ENCODE measurements at regions not wholly inside any gene's neighbourhood (a gene's known extent, or its start where the extent isn't known, plus 50 kb on each side); places are given as distances from the start of the nearest gene placed in this dataset.
A peak's percentile ranks its signal among the peaks of the same experiment; 100 is the strongest.

GRCh38 chr6:125597411-125598253, 151.8 kb upstream of the HEY2 start:
- in situ Hi-C loops (cut with MboI; ENCODE audit: low pct_ligation_motif_present in 1 of 4, low pct_unique_long_range_greater_than_20kb in 1 of 4, low sequenced_read_pairs in 3 of 4): no loop called here
- WGBS, 2 donors (ENCODE audit: low coverage in 1 of 2): 51 to 66% methylated on average over 4 to 7 of the region's 7 CpGs
- peak; percentile 48 for DNase-seq

GRCh38 chr6:125598422-125598821, 151.0 kb upstream of the HEY2 start:
- no peaks in the 10 kb centered on the region for H3K9me3 ChIP-seq
- no peaks in the 10 kb centered on the region for H3K27me3 ChIP-seq
- intact Hi-C loops (cut with DNase I; ENCODE audit: low total_unique reads): no loop called here
- H3K36me3 ChIP-seq: no peaks in the 10 kb centered on the region
- in situ Hi-C loops (cut with MboI; ENCODE audit: low pct_ligation_motif_present in 1 of 4, low pct_unique_long_range_greater_than_20kb in 1 of 4, low sequenced_read_pairs in 3 of 4): no loop called here
- no peak overlapping the region for H3K4me3 ChIP-seq
- no peak overlapping the region for H3K27ac ChIP-seq
- peak; percentile 27 for DNase-seq
- H3K4me1 ChIP-seq: no peaks in the 10 kb centered on the region
- WGBS, 2 donors (ENCODE audit: low coverage in 1 of 2): 54 to 68% methylated on average over 5 of the region's 5 CpGs
- TF ChIP-seq POLR2A (IDR thresholded peaks at IDR 0.05): no peak
- no peak for TF ChIP-seq CTCF (IDR thresholded peaks at IDR 0.05)
- TF ChIP-seq POLR2AphosphoS5 (IDR thresholded peaks at IDR 0.05): no peak
- TF ChIP-seq EP300 (IDR thresholded peaks at IDR 0.05; ENCODE audit: low read depth): no peak

More at GRCh38 chr6:125597411-125598253, 151.8 kb upstream of the HEY2 start:
- Histone ChIP-seq H3K36me3 (no peaks in the 10 kb centered on the region), H3K4me1 (no peaks in the 10 kb centered on the region), H3K9me3 (no peaks in the 10 kb centered on the region), H3K4me3 (no peak overlapping the region), H3K27ac (peak overlapping the region in 1 of 4 donors; percentile 50), H3K27me3 (no peaks in the 10 kb centered on the region)
- intact Hi-C loops (cut with DNase I; ENCODE audit: low total_unique reads): no loop called here
- TF ChIP-seq POLR2AphosphoS5 (IDR thresholded peaks at IDR 0.05) (no peak), EP300 (IDR thresholded peaks at IDR 0.05; ENCODE audit: low read depth) (no peak), POLR2A (IDR thresholded peaks at IDR 0.05) (no peak), CTCF (IDR thresholded peaks at IDR 0.05) (no peak)

- Histone ChIP-seq H3K4me1 (no peaks in the 10 kb centered on the region), H3K4me3 (no peak overlapping the region), H3K27ac (no peak overlapping the region), H3K27me3 (no peaks in the 10 kb centered on the region), H3K9me3 (no peaks in the 10 kb centered on the region), H3K36me3 (no peaks in the 10 kb centered on the region)
- 63 to 73% methylated on average over 1 of the region's 1 CpG for WGBS, 2 donors (ENCODE audit: low coverage in 1 of 2)
- DNase-seq: no peak
- intact Hi-C loops (cut with DNase I; ENCODE audit: low total_unique reads): no loop called here
- in situ Hi-C loops (cut with MboI; ENCODE audit: low pct_ligation_motif_present in 1 of 4, low pct_unique_long_range_greater_than_20kb in 1 of 4, low sequenced_read_pairs in 3 of 4): no loop called here
- TF ChIP-seq POLR2AphosphoS5 (IDR thresholded peaks at IDR 0.05) (no peak), EP300 (IDR thresholded peaks at IDR 0.05; ENCODE audit: low read depth) (no peak), POLR2A (IDR thresholded peaks at IDR 0.05) (no peak), CTCF (IDR thresholded peaks at IDR 0.05) (no peak)
Observed at GRCh38 chr6:125604257-125604656, 145.2 kb upstream of the HEY2 start.

GRCh38 chr6:125611573-125612344, 137.7 kb upstream of the HEY2 start:
- DNase-seq: no peak
- in situ Hi-C loops (cut with MboI; ENCODE audit: low pct_ligation_motif_present in 1 of 4, low pct_unique_long_range_greater_than_20kb in 1 of 4, low sequenced_read_pairs in 3 of 4) (no loop called here), intact Hi-C loops (cut with DNase I; ENCODE audit: low total_unique reads) (loop anchor here (1.0 kb wide), 1 partner anchor 21 kb away; no protein-coding TSS in a partner anchor)
- H3K9me3 ChIP-seq: no peaks in the 10 kb centered on the region
- peaks cover 0 to 9% (median 0%) of the 10 kb centered on the region in 4 donors for H3K4me1 ChIP-seq
- H3K36me3 ChIP-seq: no peaks in the 10 kb centered on the region
- 34 to 35% methylated on average over 3 to 11 of the region's 11 CpGs for WGBS, 2 donors (ENCODE audit: low coverage in 1 of 2)
- no peaks in the 10 kb centered on the region for H3K27me3 ChIP-seq
- no peak overlapping the region for H3K27ac ChIP-seq
- H3K4me3 ChIP-seq: no peak overlapping the region
- TF ChIP-seq CTCF (IDR thresholded peaks at IDR 0.05) (no peak), POLR2A (IDR thresholded peaks at IDR 0.05) (no peak), POLR2AphosphoS5 (IDR thresholded peaks at IDR 0.05) (no peak), EP300 (IDR thresholded peaks at IDR 0.05; ENCODE audit: low read depth) (no peak)

Measured in transverse colon (tissue), 4 donors.